NOMO-1 treated with DMSO at 0.1 percent for 48 hours (cell line): ENCODE measurements at regions not wholly inside any gene's neighbourhood (a gene's known extent, or its start where the extent isn't known, plus 50 kb on each side); places are given as distances from the start of the nearest gene placed in this dataset.
"Not testable (repeated sequence)": the region's sequence is repeated elsewhere in the genome, so short reads cannot be mapped to it uniquely, and the experiment has no call there.

Experiments
- DNase-seq: peaks from one replicate; lab custom pipeline; 2025; ENCODE audit not compliant: unreplicated experiment; lab: John Stamatoyannopoulos, UW

GRCh38 chr2:123808243-123808642 is 216.8 kb upstream of the CNTNAP5 start:
- no peak for DNase-seq

GRCh38 chr2:123811846-123812245 is 213.2 kb upstream of the CNTNAP5 start:
- DNase-seq, result no peak

GRCh38 chr2:123816203-123816602 is 208.9 kb upstream of the CNTNAP5 start:
- DNase-seq, result no peak

GRCh38 chr2:123816928-123817327 is 208.2 kb upstream of the CNTNAP5 start:
- DNase-seq, result no peak

- no peak for DNase-seq
Observed at GRCh38 chr2:123826729-123827271, 198.3 kb upstream of the CNTNAP5 start.

GRCh38 chr2:123839326-123839725 is 185.8 kb upstream of the CNTNAP5 start:
- DNase-seq, result no peak

GRCh38 chr2:123840016-123840415 is 185.1 kb upstream of the CNTNAP5 start:
- DNase-seq, result no peak

GRCh38 chr2:123840574-123840973 is 184.5 kb upstream of the CNTNAP5 start:
- DNase-seq, result no peak

GRCh38 chr2:123851281-123851680 is 173.8 kb upstream of the CNTNAP5 start:
- no peak for DNase-seq

GRCh38 chr2:123853161-123853560 is 171.9 kb upstream of the CNTNAP5 start:
- no peak for DNase-seq

GRCh38 chr2:123859031-123859430 is 166.1 kb upstream of the CNTNAP5 start:
- not testable (repeated sequence) for DNase-seq

- DNase-seq, result no peak
Observed at GRCh38 chr2:123864416-123864815, 160.7 kb upstream of the CNTNAP5 start.

- no peak for DNase-seq
Observed at GRCh38 chr2:123870206-123870880, 154.7 kb upstream of the CNTNAP5 start.

- no peak for DNase-seq
Observed at GRCh38 chr2:123870881-123871276, 154.2 kb upstream of the CNTNAP5 start.

GRCh38 chr2:123890148-123890547 is 134.9 kb upstream of the CNTNAP5 start:
- DNase-seq, result no peak

GRCh38 chr2:123894167-123894566 is 130.9 kb upstream of the CNTNAP5 start:
- DNase-seq, result no peak

GRCh38 chr2:123895651-123896050 is 129.4 kb upstream of the CNTNAP5 start:
- DNase-seq, result no peak

- no peak for DNase-seq
Observed at GRCh38 chr2:123901256-123901655, 123.8 kb upstream of the CNTNAP5 start.

GRCh38 chr2:123906361-123906760 is 118.7 kb upstream of the CNTNAP5 start:
- no peak for DNase-seq

GRCh38 chr2:123908522-123908921 is 116.6 kb upstream of the CNTNAP5 start:
- no peak for DNase-seq

- no peak for DNase-seq
Observed at GRCh38 chr2:123912171-123912570, 112.9 kb upstream of the CNTNAP5 start.

- DNase-seq, result no peak
Observed at GRCh38 chr2:123913143-123913735, 111.8 kb upstream of the CNTNAP5 start.

GRCh38 chr2:123915380-123915779 is 109.7 kb upstream of the CNTNAP5 start:
- no peak for DNase-seq
